Gastrocnemius medialis (tissue), 4 donors: ENCODE measurements at regions not wholly inside any gene's neighbourhood (a gene's known extent, or its start where the extent isn't known, plus 50 kb on each side); places are given as distances from the start of the nearest gene placed in this dataset.

ENCODE experiments used
- ATAC-seq, 2 donors: fragments of 150-250 bp; one replicate each; pipeline ENCODE4 v1.9.1; 2016
- DNase-seq, 2 donors: peaks; one replicate each; pipeline ENCODE4 v3.0.0-alpha.2; 2019
- H3K27ac ChIP-seq, 4 donors: fragments of 200-600 bp; sonication (generic); 1 replicate in 1 of 4; 2 replicates in 3 of 4; pipeline ENCODE4 v1.5.1; 2016 to 2018; ENCODE audit warnings: mild to moderate bottlenecking in 2 of 4, moderate library complexity in 1 of 4
- H3K27me3 ChIP-seq, 3 donors: fragments of 200-600 bp; sonication (generic) in 2 of 3; 1 replicate in 1 of 3; 2 replicates in 2 of 3; pipeline versions ENCODE4 v1.5.1 to v1.6.0; 2016 to 2019; ENCODE audit warnings: mild to moderate bottlenecking in 1 of 3, moderate library complexity in 1 of 3
- H3K36me3 ChIP-seq, 2 donors: fragments of 200-600 bp; sonication (generic) in 1 of 2; one replicate each; pipeline ENCODE4 v1.5.1; 2017 to 2018
- H3K4me1 ChIP-seq, 2 donors: fragments of 200-600 bp; sonication (generic) in 1 of 2; one replicate each; pipeline ENCODE4 v1.5.1; 2016 to 2017; ENCODE audit warnings: mild to moderate bottlenecking in 2 of 2
- H3K4me3 ChIP-seq, 4 donors: fragments of 200-600 bp; sonication (generic) in 3 of 4; 1 replicate in 1 of 4; 2 replicates in 3 of 4; pipeline ENCODE4 v1.5.1; 2016 to 2019; ENCODE audit warnings: mild to moderate bottlenecking in 2 of 4
- H3K9me3 ChIP-seq, 3 donors: fragments of 200-600 bp; sonication (generic) in 2 of 3; 1 replicate in 1 of 3; 2 replicates in 2 of 3; pipeline ENCODE4 v1.5.1; 2016 to 2019
- POLR2A ChIP-seq, 2 donors: fragments of 450-650 bp; IDR thresholded peaks; one replicate each; pipeline ENCODE4 v1.6.1; 2017; ENCODE audit warnings: antibody characterized with exemption in 2 of 2, mild to moderate bottlenecking in 2 of 2, moderate library complexity in 2 of 2
- in situ Hi-C, 4 donors: fragments of 200-750 bp; cut with MboI; loops; one replicate each; pipeline versions ENCODE4 v1.15.0 to v1.8.0; 2017; ENCODE audit warnings: low sequenced_read_pairs in 4 of 4
- intact Hi-C: fragments of 100-400 bp; cut with DNase I; formaldehyde crosslinking; loops from one replicate; pipeline ENCODE4 v1.15.1; 2023; ENCODE audit warnings: low total_unique reads
- TF ChIP-seq, protein P1 (sequence below), 5 experiments: fragments of 450-650 bp in 3 of 5; fragments of 200-600 bp in 2 of 5; sonication (generic) in 2 of 5; IDR thresholded peaks in 4 of 5; conservative IDR thresholded peaks in 1 of 5; 1 replicate in 4 of 5; 2 replicates in 1 of 5; pipeline ENCODE4 v1.5.1; 2016 to 2019; ENCODE audit warnings: antibody characterized with exemption in 5 of 5, mild to moderate bottlenecking in 3 of 5, moderate library complexity in 3 of 5

GRCh38 chr11:101334581-101334980 lies 205.0 kb upstream of the PGR start:
- in situ Hi-C loops = no loop called here
- Histone ChIP-seq H3K27me3 (no peaks in the 10 kb centered on the region), H3K4me1 (peaks cover 0 to 10% of the 10 kb centered on the region in 2 donors), H3K4me3 (no peak overlapping the region), H3K9me3 (no peaks in the 10 kb centered on the region), H3K27ac (no peak overlapping the region), H3K36me3 (no peaks in the 10 kb centered on the region)
- DNase-seq (no peak), ATAC-seq (no peak)
- TF ChIP-seq POLR2A (IDR thresholded peaks at IDR 0.05) = no peak
- TF ChIP-seq, protein P1, sequence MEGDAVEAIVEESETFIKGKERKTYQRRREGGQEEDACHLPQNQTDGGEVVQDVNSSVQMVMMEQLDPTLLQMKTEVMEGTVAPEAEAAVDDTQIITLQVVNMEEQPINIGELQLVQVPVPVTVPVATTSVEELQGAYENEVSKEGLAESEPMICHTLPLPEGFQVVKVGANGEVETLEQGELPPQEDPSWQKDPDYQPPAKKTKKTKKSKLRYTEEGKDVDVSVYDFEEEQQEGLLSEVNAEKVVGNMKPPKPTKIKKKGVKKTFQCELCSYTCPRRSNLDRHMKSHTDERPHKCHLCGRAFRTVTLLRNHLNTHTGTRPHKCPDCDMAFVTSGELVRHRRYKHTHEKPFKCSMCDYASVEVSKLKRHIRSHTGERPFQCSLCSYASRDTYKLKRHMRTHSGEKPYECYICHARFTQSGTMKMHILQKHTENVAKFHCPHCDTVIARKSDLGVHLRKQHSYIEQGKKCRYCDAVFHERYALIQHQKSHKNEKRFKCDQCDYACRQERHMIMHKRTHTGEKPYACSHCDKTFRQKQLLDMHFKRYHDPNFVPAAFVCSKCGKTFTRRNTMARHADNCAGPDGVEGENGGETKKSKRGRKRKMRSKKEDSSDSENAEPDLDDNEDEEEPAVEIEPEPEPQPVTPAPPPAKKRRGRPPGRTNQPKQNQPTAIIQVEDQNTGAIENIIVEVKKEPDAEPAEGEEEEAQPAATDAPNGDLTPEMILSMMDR (IDR thresholded peaks at IDR 0.05 in 4 of 5, conservative IDR thresholded peaks at IDR 0.05 in 1 of 5) = no peak
- intact Hi-C loops = no loop called here

GRCh38 chr11:101331411-101331810 lies 201.8 kb upstream of the PGR start:
- intact Hi-C loops = no loop called here
- in situ Hi-C loops = no loop called here
- TF ChIP-seq, protein P1 (IDR thresholded peaks at IDR 0.05 in 4 of 5, conservative IDR thresholded peaks at IDR 0.05 in 1 of 5) = no peak
- TF ChIP-seq POLR2A (IDR thresholded peaks at IDR 0.05) = no peak
- no peak overlapping the region for H3K4me3 ChIP-seq
- peaks cover 0 to 1% of the 10 kb centered on the region in 2 donors for H3K4me1 ChIP-seq
- DNase-seq (no peak), ATAC-seq (no peak)
- no peaks in the 10 kb centered on the region for H3K27me3 ChIP-seq
- H3K27ac ChIP-seq = no peak overlapping the region
- no peaks in the 10 kb centered on the region for H3K9me3 ChIP-seq
- no peaks in the 10 kb centered on the region for H3K36me3 ChIP-seq

DNA sequence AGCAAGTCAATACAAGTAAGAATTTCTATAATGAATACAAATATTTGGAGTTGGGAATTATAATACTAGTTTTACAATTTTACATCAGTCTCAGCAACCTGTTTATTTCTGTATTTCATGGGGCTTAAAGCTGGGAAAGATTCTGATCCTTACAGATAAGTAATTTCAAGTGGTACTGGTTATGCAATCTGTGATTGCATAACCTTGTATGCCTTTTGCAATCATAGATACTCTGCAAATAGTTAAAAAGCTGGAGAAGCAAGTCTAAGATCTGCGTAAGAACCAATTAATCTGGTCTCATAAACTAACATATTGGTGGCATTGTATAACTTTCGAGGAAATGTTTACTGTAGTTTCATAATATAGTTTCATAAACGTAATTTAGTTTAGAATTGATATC lies 198.3 kb upstream of the PGR start:
- Histone ChIP-seq H3K4me1 (no peaks in the 10 kb centered on the region), H3K27ac (no peak overlapping the region), H3K4me3 (no peak overlapping the region), H3K36me3 (no peaks in the 10 kb centered on the region), H3K9me3 (no peaks in the 10 kb centered on the region), H3K27me3 (no peaks in the 10 kb centered on the region)
- TF ChIP-seq, protein P1 (IDR thresholded peaks at IDR 0.05 in 4 of 5, conservative IDR thresholded peaks at IDR 0.05 in 1 of 5) = no peak
- TF ChIP-seq POLR2A (IDR thresholded peaks at IDR 0.05) = no peak
- in situ Hi-C loops (no loop called here), intact Hi-C loops (no loop called here)
- DNase-seq (no peak), ATAC-seq (no peak)

DNA sequence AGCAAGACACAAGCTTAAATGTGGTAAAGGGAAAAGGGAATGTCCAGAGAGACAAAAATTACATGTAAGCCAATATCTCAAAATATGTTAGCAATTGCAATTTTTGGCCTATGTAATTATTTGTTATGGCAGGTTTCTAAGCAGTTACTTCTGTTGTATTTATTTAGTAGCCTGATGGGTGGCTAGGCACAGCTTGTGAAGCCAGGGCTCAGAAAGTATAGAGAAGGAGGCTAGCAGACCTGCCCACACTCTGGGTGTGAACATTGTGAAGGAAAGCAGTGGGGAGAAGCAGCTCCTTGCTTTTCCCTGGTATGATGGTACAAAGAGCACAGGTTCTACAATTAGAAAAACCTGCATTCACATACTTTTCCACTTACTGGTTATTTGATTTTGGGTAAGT lies 196.5 kb upstream of the PGR start:
- Histone ChIP-seq H3K4me1 (no peaks in the 10 kb centered on the region), H3K27me3 (no peaks in the 10 kb centered on the region), H3K4me3 (no peak overlapping the region), H3K9me3 (no peaks in the 10 kb centered on the region), H3K27ac (no peak overlapping the region), H3K36me3 (no peaks in the 10 kb centered on the region)
- in situ Hi-C loops (no loop called here), intact Hi-C loops (no loop called here)
- ATAC-seq = no peak
- TF ChIP-seq, protein P1 (IDR thresholded peaks at IDR 0.05 in 4 of 5, conservative IDR thresholded peaks at IDR 0.05 in 1 of 5) = no peak
- no peak for TF ChIP-seq POLR2A (IDR thresholded peaks at IDR 0.05)
- DNase-seq = no peak

- no peaks in the 10 kb centered on the region for H3K36me3 ChIP-seq
- no peaks in the 10 kb centered on the region for H3K9me3 ChIP-seq
- DNase-seq = no peak
- ATAC-seq = no peak
- H3K27me3 ChIP-seq = no peaks in the 10 kb centered on the region
- H3K4me3 ChIP-seq = no peak overlapping the region
- intact Hi-C loops = no loop called here
- no peak overlapping the region for H3K27ac ChIP-seq
- TF ChIP-seq, protein P1 (IDR thresholded peaks at IDR 0.05 in 4 of 5, conservative IDR thresholded peaks at IDR 0.05 in 1 of 5) = no peak
- no peak for TF ChIP-seq POLR2A (IDR thresholded peaks at IDR 0.05)
- H3K4me1 ChIP-seq = no peaks in the 10 kb centered on the region
- in situ Hi-C loops = no loop called here
Observed at GRCh38 chr11:101323997-101324396, 194.4 kb upstream of the PGR start.
